RKO (cell line): ENCODE measurements at regions not wholly inside any gene's neighbourhood (a gene's known extent, or its start where the extent isn't known, plus 50 kb on each side); places are given as distances from the start of the nearest gene placed in this dataset.
"Not testable (repeated sequence)": the region's sequence is repeated elsewhere in the genome, so short reads cannot be mapped to it uniquely, and the experiment has no call there.

Experiments used
- DNase-seq: peaks from one replicate; pipeline ENCODE4 v3.0.0-alpha.2; 2016; ENCODE audit warnings: low spot score

DNA sequence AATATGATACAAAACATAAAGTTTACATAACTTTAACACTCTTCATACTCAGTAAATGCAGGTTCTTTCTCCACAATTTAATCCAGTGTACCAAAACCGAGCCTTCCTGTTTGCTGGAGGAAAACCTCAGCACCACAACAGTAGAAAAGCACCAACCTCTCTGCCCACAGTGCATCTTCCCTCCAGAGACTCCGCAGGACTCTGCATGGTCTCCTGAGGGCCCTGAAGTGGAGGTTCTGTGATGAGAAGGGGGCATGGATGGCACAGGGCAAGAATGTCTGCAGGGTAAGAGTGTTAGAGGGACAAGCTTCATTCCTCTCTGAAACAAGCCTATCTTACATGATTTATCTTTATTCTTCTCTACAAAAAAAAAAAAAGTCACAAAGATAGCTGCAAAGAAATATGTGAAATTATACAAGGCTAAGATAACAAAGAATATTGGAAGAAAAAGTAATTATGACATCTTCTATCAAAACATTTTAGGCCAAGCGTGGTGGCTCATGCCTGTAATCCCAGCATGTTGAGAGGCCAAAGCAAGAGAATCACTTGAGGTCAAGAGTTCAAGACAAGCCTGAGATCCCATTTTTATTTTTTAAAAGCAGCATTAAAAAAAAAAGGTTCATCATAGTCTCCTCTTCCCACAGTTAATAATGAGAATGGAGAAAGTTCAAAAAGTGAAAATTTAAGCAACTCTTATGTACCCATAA is 102.0 kb downstream of the VPREB1 start:
- DNase-seq, result no peak

- no peak for DNase-seq
These were observed 103.7 kb downstream of the VPREB1 start for GRCh38 chr22:22348127-22348814.

DNA sequence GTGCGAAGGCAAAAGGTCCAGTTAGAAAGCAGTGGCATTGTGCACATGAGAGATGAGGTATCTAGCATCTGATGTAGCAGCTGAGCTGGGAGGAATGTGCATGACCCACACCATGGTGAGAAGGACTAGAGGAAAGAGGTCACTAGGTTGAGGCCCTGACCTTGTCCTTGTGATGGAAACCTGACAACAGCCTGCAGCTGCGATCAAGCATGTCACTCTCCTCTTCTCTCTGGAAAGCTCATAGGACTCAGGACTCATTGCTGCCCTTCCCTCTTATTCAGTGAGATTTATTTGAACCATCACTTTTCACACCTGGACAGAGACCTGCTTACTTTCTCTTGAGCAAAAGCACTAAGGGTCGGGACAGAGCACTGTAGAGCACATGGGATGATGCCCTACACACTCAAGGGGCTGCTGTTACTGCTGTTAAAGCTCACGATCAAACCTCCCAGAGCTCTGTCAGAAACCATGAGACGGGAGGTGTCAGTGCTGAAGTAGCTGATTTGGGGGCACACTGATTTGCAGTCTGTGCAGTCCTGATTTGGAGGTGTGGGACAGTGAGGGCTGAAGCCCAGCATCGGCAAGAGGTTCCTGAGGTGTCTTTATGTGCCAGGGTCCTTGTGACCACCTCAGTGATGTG is 104.3 kb downstream of the VPREB1 start:
- DNase-seq, result no peak

- no peak for DNase-seq
These were observed 104.9 kb downstream of the VPREB1 start for GRCh38 chr22:22349455-22349836.

DNA sequence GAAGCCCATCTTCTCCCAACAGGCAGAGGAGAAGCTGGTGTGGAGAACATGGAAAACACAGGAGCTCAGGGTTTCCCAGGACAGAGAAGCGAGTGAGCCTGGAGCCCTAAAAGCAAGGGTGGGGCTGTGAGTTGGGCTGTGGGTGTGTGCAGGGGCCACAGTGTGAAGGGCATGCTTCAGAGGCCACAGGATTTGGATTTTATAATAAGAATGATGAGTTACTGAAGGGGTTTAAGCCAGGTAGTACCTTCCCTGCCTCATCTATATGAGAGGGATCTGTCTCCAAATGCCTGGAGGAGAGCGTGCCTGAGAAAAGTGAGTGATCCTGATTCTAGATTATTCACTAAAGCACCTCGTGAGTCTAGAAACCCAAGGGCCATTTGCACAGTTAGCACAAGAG is 106.8 kb downstream of the VPREB1 start:
- DNase-seq, result no peak

GRCh38 chr22:22352371-22352999 is 107.9 kb downstream of the VPREB1 start:
- no peak for DNase-seq

GRCh38 chr22:22355096-22355834 is 110.7 kb downstream of the VPREB1 start:
- DNase-seq, result no peak

GRCh38 chr22:22357024-22357883 is 112.7 kb downstream of the VPREB1 start:
- peak; percentile 82 for DNase-seq

GRCh38 chr22:22358152-22358551 is 113.6 kb downstream of the VPREB1 start:
- no peak for DNase-seq

- DNase-seq, result no peak
These were observed 114.1 kb downstream of the VPREB1 start for GRCh38 chr22:22358686-22359085.

- no peak for DNase-seq
These were observed 114.9 kb downstream of the VPREB1 start for GRCh38 chr22:22359465-22359864.

DNA sequence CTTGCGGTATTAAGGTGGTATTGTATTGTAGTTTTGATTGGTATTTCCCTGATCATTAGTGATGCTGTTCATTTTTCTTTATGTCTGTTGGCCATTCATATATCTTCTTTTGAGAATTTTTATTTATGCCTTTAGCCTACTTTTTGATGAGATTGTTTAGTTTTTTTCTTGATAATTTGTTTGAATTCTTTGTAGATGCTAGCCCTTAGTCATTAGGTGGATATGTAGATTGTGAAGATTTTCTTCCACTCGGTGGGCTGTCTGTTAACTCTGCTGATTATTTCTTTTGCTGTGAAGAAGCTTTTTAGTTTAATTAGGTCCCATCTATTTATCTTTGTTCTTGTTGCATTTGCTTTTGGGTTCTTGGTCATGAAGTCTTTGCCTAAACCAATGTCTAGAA is 115.4 kb downstream of the VPREB1 start:
- DNase-seq, result no peak

DNA sequence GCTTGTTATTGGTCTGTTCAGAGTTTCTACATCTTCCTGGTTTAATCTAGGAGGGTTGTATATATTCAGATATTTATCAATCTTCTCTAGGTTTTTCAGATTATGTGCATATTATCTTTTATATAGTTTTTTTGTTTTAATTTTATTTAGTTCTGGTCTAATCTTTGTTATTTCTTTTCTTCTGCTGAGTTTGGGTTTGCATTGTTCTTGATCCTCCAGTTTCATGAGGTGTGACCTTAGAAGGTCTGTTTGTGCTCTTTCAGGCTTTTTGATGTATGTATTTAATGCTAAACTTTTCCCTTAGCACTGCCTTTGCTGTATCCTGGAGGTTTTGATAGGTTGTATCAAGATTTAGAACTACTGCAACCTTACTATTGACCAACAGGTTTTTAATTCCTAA is 117.7 kb downstream of the VPREB1 start:
- DNase-seq, result no peak

DNA sequence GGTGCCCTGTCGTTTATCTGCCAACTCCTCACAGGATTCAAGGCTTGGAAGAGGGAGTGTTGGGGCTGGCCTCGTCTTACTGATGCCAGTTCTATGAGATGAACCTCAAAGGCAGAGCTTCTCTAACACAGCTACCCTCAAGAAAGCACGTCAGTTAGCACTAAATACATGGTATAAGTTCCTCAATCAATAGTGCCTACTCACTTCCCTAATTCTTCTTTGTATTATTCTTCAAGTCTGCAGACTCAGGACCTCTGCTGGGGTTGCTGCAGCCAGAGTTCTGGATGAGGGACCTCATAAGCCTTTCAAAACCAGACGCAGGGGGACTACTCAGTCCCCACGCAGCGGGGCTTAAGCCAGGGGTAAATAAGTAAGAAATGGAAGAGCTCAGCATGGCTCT is 118.3 kb downstream of the VPREB1 start:
- DNase-seq, result no peak

DNA sequence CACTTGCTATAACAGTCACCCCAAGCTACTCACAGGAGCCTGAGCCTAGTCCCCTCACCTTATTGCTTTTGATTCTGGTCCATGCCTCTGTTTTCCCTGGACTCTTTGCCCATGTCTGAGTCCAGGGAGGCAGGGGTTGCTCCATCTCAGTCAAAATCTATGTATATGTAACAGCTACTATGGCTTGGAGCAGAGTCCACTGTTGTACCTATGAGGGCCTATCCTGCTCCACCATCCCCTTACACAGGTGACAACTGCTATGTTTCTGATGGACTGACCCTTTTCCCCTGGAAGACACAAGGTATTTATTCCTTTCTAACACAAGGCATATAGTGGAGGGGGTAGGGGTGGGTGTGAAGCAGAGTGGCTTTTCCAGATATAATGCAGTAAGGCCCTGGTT is 119.6 kb downstream of the VPREB1 start:
- DNase-seq, result no peak

DNA sequence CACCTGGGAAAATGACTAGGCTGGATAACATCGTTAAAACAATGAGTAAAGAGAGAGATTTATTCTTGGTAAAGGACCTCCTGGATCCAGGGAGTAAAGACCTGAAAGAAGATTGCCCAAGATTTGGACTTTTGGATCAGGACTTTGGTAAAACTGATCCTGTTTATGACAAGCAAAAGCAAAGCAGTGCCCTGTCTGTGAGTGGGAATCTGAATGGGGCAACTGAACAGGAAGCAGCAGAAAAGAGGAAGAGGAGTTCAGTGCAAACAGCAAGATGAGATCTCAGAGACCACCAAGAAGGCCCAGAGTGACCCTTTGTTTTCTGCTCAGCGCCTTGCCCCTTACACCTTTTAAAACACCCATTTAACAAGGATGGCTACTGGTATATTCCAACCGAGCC is 122.0 kb downstream of the VPREB1 start:
- no peak for DNase-seq

GRCh38 chr22:22368516-22368915 is 123.9 kb downstream of the VPREB1 start:
- DNase-seq, result no peak

DNA sequence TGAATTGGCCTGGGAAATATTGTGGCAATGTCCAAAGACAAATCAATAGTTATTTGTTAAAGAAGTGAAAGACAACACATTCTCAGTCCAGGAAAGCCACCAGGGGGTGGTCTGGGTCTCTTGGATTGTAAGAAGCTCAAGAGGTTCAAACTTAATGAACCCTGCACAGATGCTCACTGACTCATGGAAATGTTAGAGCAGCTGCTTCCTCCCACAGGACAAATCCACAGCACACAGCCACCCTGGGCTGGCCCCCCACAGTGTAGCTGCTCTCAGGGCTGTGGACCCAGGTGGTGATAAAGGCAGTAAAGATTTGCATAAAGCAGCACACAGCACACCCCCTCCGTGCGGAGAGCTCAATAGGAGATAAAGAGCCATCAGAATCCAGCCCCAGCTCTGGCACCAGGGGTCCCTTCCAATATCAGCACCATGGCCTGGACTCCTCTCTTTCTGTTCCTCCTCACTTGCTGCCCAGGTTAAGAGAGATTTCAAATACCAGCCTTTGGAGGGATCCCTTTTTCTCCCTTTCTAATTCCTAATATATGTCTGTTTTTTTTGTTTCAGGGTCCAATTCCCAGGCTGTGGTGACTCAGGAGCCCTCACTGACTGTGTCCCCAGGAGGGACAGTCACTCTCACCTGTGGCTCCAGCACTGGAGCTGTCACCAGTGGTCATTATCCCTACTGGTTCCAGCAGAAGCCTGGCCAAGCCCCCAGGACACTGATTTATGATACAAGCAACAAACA is 124.8 kb downstream of the VPREB1 start:
- not testable (repeated sequence) for DNase-seq

- no peak for DNase-seq
These were observed 125.3 kb downstream of the VPREB1 start for GRCh38 chr22:22369964-22370270.

- DNase-seq, result no peak
These were observed 126.5 kb downstream of the VPREB1 start for GRCh38 chr22:22371031-22371541.
